Sciatic nerve (tissue), 2 donors: ENCODE measurements at regions not wholly inside any gene's neighbourhood (a gene's known extent, or its start where the extent isn't known, plus 50 kb on each side); places are given as distances from the start of the nearest gene placed in this dataset.
A peak's percentile ranks its signal among the peaks of the same experiment; 100 is the strongest.
"Not testable (repeated sequence)": the region's sequence is repeated elsewhere in the genome, so short reads cannot be mapped to it uniquely, and the experiment has no call there.

Experiments used
- ATAC-seq: fragments of 200-7000 bp; cut with Tn5 transposase; one replicate; pipeline ENCODE4 v1.9.1; 2020; ENCODE audit warnings: mild to moderate bottlenecking, moderate library complexity
- DNase-seq: peaks from one replicate; pipeline ENCODE4 v3.0.0-alpha.2; 2020; ENCODE audit warnings: low spot score
- intact Hi-C: fragments of 100-400 bp; cut with DNase I; formaldehyde crosslinking; loops from one replicate; pipeline ENCODE4 v1.14.2; 2022
- donor health status: DM: no; HTN: no; CAD: no.
- donor health status: DM: no; HTN: no; CAD: no.

DNA sequence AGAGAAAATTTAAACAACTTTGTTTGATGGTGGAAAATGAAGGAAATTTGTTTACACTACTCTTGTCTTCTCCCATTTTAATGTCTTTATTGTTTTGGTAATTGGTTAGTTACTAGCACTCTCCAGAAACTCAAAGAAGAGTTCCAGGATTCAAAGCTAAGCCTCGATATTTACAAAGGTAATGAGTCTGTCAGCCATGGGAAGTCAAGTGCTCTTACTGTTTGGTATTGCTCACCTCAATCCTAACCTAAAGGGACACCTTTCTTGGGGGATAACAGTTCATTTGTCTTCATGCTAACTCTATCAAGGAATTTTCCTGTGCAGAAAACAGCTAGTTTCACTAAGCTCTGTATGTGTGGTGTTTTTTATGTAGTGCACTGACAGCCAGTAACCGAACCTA is 222.9 kb upstream of the LMO3 start:
- no peak for DNase-seq
- intact Hi-C loops = no loop called here
- no peak for ATAC-seq

DNA sequence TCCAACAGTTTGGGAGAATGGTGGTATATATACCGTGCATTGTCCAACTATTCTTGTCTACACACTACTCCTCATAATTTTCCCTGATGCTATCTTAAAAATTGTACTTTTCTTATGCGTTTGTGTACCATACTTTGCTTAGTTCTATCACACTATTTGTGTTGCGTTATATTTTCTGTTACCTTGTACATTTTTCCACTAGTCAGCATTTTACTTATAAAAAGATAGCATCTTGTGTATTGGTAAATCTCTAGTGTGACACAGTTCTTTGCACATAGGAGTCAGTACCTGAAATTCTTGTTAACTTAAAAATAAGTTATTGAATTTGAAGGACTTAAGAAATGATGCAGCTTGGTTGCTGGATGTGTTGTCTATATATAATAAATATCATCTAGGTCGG is 201.8 kb upstream of the LMO3 start:
- ATAC-seq = no peak
- intact Hi-C loops = no loop called here

DNA sequence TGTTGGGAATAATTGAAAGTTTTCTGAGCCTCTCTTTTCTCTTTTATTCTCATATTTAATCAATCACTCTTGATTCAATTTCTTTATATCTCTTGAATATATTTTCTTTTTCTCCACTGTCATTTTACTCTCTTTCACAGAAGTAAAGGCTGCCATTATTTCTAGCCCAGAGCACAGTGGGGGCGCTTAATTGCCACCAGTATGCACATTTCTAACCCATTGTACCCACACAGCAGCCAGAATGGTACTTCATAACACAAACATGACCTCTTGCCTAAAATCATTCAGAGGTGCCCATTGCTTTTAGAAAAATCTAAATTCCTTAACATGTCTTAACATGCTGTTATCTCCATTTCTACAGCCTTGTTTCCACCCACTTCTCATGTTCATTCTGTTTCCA is 190.2 kb upstream of the LMO3 start:
- DNase-seq = no peak
- intact Hi-C loops = no loop called here
- ATAC-seq = no peak

More for the DNA sequence above, 201.8 kb upstream of the LMO3 start:
- no peak for DNase-seq

DNA sequence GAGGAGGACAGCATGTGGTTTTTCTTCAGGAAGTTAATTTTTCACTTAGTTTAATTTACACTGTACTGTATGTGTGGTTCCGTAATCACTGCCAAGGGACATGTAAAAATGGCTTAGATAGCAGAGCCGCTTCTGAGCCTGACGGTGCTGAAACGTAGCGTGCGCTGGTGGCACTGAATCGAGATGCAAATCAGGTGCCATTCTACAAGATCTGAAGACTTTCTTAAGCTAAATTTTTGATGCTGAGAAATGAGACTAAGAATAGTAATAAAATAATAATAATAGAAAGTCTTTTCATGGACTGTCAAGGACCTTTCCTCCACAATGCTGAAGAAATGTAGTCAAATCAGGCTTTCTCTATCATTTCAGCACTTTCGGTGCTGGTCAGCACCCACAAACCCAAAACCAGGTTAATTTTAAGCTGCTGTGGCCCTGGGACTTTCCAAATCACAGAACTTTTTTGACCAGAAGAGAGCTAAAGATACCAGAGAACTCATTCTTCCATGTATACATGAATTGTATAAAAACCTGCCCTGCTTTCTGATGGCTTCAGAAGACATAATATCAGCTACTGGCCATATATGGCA is 183.3 kb upstream of the LMO3 start:
- DNase-seq = no peak
- no peak for ATAC-seq
- intact Hi-C loops = no loop called here

DNA sequence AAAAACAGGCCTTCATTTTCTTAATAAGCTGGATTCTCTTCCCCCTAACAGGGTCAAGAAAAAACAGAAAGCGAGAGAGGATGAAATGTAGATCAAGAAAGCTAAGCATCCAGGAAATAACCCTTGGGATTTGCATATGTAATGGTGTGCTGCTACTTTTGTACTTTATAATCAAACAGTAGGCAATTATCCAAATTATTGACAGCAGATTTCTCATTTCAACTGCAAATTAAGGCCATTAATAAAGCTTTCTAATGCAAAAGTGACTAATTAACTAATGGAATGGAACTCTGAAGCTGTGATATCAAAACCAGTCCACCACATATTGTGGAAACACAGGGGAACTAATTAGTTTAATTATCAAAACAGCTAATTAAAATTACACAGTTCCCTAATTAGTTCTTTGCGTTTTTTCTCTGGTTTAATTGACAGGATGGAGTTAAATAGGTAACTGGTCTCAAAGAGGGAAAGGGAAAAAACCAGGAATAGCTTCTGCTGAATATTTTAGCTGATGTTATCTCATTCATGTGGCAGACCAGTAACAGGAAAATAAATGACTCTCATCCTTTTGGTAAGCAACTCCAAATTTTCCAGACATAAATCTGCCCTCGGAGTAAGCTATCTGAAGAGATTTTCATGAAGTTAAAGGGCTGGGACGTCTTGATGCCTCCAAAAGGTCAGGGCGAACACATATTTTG is 182.7 kb upstream of the LMO3 start:
- DNase-seq (no peak), ATAC-seq (no peak)
- intact Hi-C loops = no loop called here

DNA sequence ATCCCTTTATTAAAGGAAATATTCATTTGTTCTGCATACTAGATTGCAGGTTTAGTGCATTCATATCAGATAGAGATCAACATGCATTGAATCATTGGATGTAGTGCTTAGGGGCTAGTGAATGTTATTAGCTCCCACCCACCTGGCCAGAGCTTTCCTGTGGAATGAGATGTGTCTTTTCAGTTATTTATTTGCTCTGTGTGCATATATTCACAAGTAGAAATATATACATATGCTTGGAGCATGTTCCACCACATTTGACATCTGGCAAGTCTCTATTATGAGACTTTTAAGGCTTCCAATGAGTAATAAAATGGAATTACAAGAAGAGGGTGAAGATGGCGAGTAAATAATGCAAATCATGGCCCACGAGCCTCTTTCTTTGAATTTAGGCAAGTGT is 180.0 kb upstream of the LMO3 start:
- ATAC-seq (no peak), DNase-seq (no peak)
- intact Hi-C loops = no loop called here

DNA sequence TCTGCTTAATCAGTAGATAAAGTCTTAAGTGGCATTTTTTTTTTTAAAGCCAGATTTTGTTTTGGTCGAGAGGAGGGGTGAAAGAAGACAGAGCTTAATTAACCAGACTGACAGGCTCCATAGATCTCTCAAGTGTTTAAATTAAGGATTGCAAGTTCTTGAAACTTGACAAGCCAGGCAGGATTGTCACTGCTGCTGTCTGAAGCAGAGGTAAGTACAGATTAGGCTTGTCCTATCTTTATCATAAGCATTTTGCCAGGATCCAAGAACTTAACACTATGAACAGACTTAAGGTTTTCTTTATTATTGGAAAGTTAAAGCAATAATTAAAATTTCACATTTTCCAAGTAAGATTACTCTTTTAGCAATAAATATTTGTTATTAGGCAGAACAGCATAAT is 179.6 kb upstream of the LMO3 start:
- intact Hi-C loops = no loop called here
- no peak for ATAC-seq

DNA sequence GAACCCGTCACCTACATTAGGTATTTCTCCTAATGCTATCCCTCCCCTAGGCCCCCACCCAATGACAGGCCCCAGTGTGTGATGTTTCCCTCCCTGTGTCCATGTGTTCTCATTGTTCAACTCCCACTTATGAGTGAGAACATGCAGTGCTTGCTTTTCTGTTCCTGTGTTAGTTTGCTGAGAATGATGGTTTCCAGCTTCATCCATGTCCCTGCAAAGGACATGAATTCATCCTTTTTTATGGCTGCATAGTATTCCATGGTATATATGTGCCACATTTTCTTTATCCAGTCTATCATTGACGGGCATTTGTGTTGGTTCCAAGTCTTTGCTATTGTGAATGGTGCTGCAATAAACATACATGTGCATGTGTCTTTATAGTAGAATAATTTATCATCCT is 163.2 kb upstream of the LMO3 start:
- intact Hi-C loops, ATAC-seq: not testable (repeated sequence)

More for the DNA sequence above, 179.6 kb upstream of the LMO3 start:
- DNase-seq = no peak

DNA sequence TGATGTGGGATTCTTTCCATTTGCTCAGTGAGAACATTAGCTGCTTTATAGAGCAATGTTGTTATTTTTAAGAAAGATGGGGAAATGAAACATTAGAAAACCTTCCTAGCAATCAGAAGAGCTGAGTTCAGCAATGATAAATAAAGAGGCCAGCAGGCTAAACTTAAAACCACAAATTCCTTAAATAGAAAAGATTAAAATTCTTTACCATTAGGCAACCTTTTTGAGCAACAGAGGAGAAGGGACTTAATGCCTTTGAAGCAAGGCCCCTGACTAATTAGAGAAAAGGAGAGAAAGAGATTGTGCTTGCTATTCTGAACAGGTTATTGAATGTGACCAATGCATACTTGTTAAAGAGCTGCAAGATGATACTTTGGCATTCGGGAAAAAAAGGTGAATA is 160.8 kb upstream of the LMO3 start:
- intact Hi-C loops = no loop called here
- ATAC-seq = no peak

More for the DNA sequence above, 163.2 kb upstream of the LMO3 start:
- not testable (repeated sequence) for DNase-seq

DNA sequence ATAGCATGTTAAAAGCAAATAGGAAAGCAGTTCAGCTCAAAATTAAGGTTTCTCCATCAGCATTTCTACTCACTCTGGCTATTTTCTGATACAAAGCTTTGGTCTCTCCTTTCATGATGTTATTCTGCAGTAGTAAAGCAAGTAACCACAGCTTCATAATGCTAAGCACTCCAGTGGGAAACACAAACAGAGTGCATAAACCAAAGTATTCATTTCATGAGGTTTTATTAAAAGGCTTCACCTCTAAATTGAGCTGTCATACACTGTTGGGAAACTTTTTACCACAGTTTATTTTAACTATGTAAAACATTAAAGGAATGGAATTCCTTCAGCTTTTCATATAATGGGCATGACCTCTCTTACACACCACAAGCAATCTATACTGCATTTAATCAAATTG is 157.9 kb upstream of the LMO3 start:
- no peak for DNase-seq
- no peak for ATAC-seq
- intact Hi-C loops = no loop called here

More for the DNA sequence above, 160.8 kb upstream of the LMO3 start:
- no peak for DNase-seq

DNA sequence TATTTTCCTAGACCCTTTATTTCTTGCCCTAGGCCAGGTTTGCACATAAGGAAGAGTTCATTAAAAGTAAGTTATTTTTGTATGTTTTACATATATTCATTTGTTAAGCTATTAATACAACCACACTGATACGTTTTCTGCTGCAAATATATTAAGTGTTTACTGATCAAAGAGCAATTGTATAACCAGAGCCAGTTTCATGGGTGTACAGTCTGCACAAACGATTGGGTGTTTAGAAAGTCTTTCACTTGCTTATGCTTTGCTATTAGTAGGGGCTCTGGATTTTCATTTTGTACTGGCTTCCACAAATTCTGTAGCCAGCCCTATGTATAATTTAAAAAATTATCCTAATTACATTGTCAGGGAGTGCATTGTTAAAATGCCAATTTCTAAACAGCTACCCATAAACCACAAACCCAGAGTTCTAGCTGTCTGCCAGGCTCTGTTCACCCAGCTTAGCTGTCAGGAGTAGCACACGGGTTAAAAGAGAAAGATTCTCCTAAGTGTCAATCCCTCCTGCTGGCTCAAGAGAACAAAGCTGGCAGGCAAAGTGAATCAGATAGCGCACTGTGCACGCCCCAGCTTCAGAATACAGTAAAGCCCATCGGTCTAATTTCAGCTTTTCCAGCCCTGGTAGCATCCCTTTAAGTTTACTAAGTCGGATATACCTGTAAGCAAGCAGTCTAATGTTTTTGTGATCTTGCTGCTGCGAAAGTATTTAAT is 151.0 kb upstream of the LMO3 start:
- DNase-seq (no peak), ATAC-seq (no peak)
- intact Hi-C loops = no loop called here

DNA sequence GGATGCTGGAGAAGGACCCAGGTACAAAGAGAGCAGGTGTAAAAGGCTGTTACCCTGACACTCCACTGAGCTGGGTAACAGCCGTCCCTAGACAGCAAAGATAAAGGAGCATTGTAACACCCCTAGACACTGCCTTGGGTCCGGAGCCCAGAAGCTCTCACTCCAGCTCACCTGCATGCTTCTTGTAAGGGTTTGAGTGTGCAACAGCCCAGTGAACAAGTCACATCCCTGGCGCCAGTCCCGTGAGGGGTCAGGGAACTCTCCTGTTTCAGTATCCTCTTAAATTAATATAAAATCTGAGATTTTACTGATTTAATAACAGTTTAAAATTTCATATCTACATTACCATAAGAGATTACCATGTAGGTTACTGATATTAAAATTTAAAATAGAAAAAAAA is 124.8 kb upstream of the LMO3 start:
- no peak for ATAC-seq
- intact Hi-C loops = no loop called here
- DNase-seq = no peak

DNA sequence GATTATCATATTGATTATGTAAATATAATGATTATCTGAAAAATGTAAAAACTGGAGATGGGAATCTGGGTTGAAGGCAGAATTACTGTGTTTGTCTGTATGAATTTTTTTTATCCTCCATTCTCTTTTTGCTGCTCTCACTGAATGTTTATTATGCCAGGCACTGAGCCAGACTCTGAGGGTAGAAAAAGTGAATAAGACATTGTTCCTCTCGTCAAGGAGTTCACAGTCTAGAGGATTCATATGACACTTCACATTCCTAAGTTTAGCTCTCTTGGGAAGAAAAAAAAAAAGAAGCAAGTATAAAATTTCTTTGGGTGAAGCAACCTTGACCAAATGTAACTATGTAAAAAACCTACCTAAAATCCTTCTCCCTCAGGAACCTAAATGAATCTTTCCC is 120.9 kb upstream of the LMO3 start:
- DNase-seq (no peak), ATAC-seq (peak; percentile 93)
- intact Hi-C loops = no loop called here

DNA sequence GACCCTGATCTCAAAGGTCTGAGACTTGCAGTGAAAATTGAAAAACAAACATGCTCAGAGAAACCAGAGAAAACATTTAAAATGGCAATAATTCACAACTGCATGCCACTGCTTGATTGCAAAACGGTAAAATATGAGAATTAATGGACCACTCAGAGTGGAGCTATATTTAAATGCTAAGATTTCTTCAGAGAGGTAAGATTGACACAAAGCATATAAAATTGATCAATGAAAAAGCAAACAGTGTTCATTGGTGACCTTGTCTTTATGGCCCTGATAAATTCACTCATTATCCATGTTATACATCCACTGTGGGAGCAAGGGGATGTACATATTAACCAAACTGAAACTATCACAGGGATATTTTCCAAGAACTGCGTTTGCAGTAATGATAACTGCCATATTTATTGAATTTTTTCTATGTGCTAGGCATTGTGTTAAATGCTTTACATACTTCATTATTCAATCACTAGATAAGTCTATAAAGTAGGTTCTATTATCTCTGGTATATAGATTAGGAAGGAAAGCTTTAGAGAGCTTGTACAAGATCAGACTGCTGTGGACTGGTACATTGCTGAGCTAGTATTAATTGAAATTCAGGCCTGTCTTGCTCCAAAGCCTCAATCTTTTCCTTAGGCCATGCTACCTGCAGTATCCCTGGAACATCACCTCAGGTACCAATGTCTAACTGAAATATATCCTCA is 113.9 kb upstream of the LMO3 start:
- ATAC-seq (no peak), DNase-seq (no peak)
- intact Hi-C loops = no loop called here

DNA sequence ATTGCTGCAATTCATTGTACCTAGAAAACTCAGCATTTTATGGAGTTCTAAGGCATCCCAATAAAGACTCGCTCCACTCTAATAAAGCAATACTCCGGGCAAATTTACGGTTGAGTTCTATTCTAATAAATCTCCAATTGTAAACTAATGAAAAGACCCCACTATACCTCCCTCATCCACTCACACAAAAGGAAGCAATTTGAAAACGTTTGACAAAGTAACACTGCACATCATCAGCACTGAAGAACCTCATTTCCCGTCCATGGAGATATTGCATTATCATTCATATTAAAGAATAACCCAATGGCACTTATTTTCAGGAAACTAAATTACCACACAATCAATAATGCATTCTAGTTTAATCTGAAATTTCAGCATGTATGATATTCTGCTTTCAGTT is 111.0 kb upstream of the LMO3 start:
- no peak for DNase-seq
- ATAC-seq = no peak
- intact Hi-C loops = no loop called here

DNA sequence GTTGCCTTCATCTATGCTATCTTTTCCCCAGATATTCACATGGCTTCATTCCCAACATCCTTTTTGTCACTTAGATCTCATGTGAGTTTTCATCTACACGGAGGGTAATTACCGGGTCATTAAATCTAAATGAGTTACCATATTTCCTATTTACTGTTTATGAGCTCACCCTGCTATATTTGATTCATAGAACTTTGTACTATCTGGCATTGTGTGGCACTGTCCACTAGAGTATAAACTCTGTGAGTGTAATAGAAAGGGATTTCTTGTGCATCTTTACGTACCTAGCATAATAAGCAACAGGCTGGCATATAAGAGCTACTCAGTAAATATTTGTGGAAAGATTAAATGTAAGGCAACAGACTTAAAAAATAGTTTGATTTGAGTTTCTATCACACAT is 86.1 kb upstream of the LMO3 start:
- intact Hi-C loops = no loop called here
- DNase-seq (no peak), ATAC-seq (no peak)

DNA sequence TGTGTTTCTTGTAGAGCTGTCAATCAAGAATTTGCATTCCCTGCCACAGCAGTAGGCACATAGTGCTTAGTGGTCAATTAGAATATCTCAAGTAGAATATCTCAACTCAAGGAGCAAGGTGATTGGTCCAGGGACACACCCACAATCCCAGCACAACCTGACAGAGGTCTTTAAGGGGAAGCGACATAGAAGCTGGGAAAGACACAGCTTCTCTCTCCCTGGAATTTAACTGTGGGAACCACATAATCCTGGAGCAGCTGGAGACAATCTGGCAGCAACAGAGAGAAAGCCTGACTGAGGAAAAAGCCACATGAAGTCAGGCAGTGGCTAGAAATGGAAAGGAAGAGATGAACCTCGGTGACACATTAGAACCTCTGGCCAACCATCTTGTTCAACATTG is 85.7 kb upstream of the LMO3 start:
- DNase-seq (no peak), ATAC-seq (no peak)
- intact Hi-C loops = no loop called here

DNA sequence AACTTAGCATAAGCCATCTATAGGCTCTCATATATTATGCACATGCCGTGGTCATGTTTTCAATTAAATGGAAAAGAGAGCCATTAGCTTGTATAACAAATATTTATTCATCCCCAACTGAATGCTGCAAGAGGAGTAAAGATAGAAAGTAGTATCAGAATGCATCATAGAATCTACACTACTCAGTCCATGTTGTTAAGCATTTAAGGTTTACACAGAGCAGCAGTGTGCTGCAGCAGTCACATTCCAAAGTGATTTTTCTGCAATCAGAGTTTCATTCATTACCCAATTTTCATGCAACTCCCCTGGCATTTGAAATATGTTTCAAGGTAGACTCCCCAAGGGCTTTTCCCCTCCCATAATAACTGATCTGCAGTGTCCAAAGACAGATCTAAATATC is 82.2 kb upstream of the LMO3 start:
- DNase-seq (no peak), ATAC-seq (no peak)
- intact Hi-C loops = no loop called here

DNA sequence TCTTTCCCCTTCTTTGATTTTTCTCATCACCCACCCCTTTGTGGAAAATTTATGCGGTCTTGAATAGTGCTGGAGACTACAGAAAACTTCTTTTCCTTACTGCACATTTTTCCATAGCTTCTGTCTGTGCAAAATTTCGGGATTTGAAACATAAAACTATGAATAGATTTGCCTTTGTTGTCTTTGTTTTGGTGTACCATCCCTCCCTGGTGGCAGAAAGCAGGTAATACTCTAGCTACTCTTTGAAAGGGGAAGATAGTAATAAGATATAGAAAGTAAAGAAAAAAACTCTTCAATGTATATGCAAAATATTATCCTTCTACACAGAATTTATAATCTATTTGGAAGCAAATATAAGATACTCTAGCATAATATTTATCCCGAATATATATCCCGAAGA is 79.1 kb upstream of the LMO3 start:
- intact Hi-C loops = no loop called here
- DNase-seq (no peak), ATAC-seq (no peak)

DNA sequence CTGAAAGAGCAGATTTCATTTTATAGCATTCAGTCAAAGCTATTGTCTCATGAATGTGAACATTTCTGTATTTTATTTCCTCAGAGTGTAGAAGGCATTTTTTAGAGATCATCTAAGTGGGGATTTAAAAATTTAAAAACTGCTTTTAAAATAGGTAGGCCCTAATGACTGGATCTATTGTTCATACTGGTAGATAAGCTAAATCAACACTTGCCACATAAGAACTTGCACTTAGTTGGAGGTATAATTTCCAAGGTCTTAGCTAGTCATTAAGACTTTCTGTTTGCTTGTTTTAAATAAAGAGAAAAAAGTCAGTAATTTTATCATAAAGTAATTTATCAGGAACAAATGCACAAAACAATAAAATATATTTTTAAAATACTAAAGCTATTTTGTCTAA is 75.2 kb upstream of the LMO3 start:
- intact Hi-C loops = no loop called here
- DNase-seq (no peak), ATAC-seq (no peak)
